Sigmoid colon (tissue), 6 donors: ENCODE measurements at regions not wholly inside any gene's neighbourhood (a gene's known extent, or its start where the extent isn't known, plus 50 kb on each side); places are given as distances from the start of the nearest gene placed in this dataset.

ENCODE experiments used
- DNase-seq: peaks from one replicate; pipeline ENCODE4 v3.0.0-alpha.2; 2019
- H3K27ac ChIP-seq, 4 donors: fragments of 200-600 bp; sonication (generic); one replicate each; pipeline ENCODE4 v1.5.1; 2016 to 2019; ENCODE audit warnings: mild to moderate bottlenecking in 1 of 4
- H3K27me3 ChIP-seq, 3 donors: fragments of 200-600 bp; sonication (generic); one replicate each; pipeline ENCODE4 v1.5.1; 2019; ENCODE audit warnings: mild to moderate bottlenecking in 1 of 3
- H3K36me3 ChIP-seq, 4 donors: fragments of 200-600 bp; sonication (generic); one replicate each; pipeline ENCODE4 v1.5.1; 2016 to 2019
- H3K4me1 ChIP-seq, 4 donors: fragments of 200-600 bp; sonication (generic); one replicate each; pipeline ENCODE4 v1.5.1; 2017 to 2019
- H3K4me3 ChIP-seq, 4 donors: fragments of 200-600 bp; sonication (generic); one replicate each; pipeline ENCODE4 v1.5.1; 2017 to 2019; ENCODE audit warnings: mild to moderate bottlenecking in 2 of 4, moderate library complexity in 1 of 4
- H3K9me3 ChIP-seq, 4 donors: fragments of 200-600 bp in 3 of 4; sonication (generic) in 3 of 4; one replicate each; pipeline versions ENCODE4 v1.5.1 to v1.6.1; 2013 to 2019
- EP300 ChIP-seq, 4 donors: sonication (generic); formaldehyde crosslinking; IDR thresholded peaks; one replicate each; pipeline ENCODE4 v1.6.1; 2017; ENCODE audit warnings: antibody characterized with exemption in 4 of 4
- POLR2A ChIP-seq, 2 donors: fragments of 450-650 bp; IDR thresholded peaks; one replicate each; pipeline ENCODE4 v1.6.1; 2016; ENCODE audit warnings: antibody characterized with exemption in 2 of 2, mild to moderate bottlenecking in 2 of 2, moderate library complexity in 2 of 2
- POLR2AphosphoS5 ChIP-seq, 4 donors: sonication (generic); formaldehyde crosslinking; IDR thresholded peaks; one replicate each; pipeline ENCODE4 v1.6.1; 2017; ENCODE audit warnings: antibody characterized with exemption in 4 of 4
- WGBS, 2 donors: extraction: QIAGEN DNeasy Blood & Tissue Kit; methylation state at CpG; one replicate each; pipeline ENCODE4 v1.1.7; 2013; 5-methylcytosine and 5-hydroxymethylcytosine counted together
- intact Hi-C: fragments of 100-400 bp; cut with DNase I; formaldehyde crosslinking; loops from one replicate; pipeline ENCODE4 v1.15.1; 2023
- TF ChIP-seq, protein P1 (sequence below), 4 experiments: fragments of 450-650 bp in 3 of 4; fragments of 200-600 bp in 1 of 4; IDR thresholded peaks; one replicate each; pipeline ENCODE4 v1.5.1; 2016 to 2019; ENCODE audit warnings: antibody characterized with exemption in 4 of 4, mild to moderate bottlenecking in 3 of 4, moderate library complexity in 2 of 4
- donor health status: healthy with polysubstance abuse.
- donor health status: healthy.

DNA sequence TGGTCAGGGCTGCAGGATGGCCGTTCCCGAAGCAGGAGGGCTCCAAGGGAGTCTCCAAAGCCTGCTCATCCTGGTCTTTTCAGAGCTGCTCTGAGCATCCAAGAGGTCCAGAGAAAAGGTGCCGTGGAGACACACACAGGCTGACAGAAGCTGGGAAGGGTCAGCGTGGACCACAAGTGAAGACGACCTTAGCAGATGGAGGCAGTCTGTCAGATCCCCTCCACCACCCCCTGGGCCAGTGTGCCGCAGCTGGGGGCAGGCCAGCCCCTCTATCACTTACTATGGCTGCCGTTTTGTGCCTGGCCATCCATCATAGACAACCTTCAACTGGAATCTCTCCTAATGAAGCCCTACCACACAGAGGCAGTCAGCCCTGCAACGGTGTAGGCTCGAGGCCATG is 335.1 kb upstream of the RGMA start:
- 81 to 88% methylated on average over 9 of the region's 9 CpGs for WGBS, 2 donors
- no peak overlapping the region for H3K4me3 ChIP-seq
- H3K27me3 ChIP-seq: no peaks in the 10 kb centered on the region
- H3K4me1 ChIP-seq: peaks cover 0 to 11% (median 3%) of the 10 kb centered on the region in 4 donors
- TF ChIP-seq EP300 (IDR thresholded peaks at IDR 0.05) (no peak), POLR2AphosphoS5 (IDR thresholded peaks at IDR 0.05) (no peak), POLR2A (IDR thresholded peaks at IDR 0.05) (no peak)
- TF ChIP-seq, protein P1, sequence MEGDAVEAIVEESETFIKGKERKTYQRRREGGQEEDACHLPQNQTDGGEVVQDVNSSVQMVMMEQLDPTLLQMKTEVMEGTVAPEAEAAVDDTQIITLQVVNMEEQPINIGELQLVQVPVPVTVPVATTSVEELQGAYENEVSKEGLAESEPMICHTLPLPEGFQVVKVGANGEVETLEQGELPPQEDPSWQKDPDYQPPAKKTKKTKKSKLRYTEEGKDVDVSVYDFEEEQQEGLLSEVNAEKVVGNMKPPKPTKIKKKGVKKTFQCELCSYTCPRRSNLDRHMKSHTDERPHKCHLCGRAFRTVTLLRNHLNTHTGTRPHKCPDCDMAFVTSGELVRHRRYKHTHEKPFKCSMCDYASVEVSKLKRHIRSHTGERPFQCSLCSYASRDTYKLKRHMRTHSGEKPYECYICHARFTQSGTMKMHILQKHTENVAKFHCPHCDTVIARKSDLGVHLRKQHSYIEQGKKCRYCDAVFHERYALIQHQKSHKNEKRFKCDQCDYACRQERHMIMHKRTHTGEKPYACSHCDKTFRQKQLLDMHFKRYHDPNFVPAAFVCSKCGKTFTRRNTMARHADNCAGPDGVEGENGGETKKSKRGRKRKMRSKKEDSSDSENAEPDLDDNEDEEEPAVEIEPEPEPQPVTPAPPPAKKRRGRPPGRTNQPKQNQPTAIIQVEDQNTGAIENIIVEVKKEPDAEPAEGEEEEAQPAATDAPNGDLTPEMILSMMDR (IDR thresholded peaks at IDR 0.05): no peak
- no peaks in the 10 kb centered on the region for H3K36me3 ChIP-seq
- no peaks in the 10 kb centered on the region for H3K9me3 ChIP-seq
- no peak for DNase-seq
- intact Hi-C loops: no loop called here
- H3K27ac ChIP-seq: no peak overlapping the region

DNA sequence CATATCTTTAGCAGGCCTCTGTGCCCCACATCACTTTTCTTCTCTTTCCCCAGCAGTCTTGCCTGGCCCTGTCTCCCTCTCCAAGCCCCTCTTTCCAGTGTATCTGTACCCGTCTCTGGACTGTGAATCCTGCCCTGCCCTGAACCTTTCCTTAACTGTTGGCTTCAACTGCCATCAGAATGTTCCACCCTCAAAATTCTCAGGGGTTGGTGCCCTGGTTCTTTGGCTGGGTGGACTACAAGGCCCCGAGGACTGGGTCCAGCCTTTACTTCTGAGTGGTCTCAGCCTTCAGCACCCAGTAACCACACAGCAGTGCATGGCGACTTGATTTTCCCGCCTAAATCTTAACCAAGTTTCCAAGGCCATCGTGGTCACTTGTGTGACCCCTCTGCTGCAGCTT is 333.5 kb upstream of the RGMA start:
- no peaks in the 10 kb centered on the region for H3K27me3 ChIP-seq
- H3K36me3 ChIP-seq: no peaks in the 10 kb centered on the region
- 88 to 92% methylated on average over 5 of the region's 5 CpGs for WGBS, 2 donors
- no peaks in the 10 kb centered on the region for H3K4me1 ChIP-seq
- no peak overlapping the region for H3K27ac ChIP-seq
- H3K9me3 ChIP-seq: no peaks in the 10 kb centered on the region
- TF ChIP-seq, protein P1 (IDR thresholded peaks at IDR 0.05): no peak
- no peak for TF ChIP-seq EP300 (IDR thresholded peaks at IDR 0.05)
- no peak for TF ChIP-seq POLR2A (IDR thresholded peaks at IDR 0.05)
- TF ChIP-seq POLR2AphosphoS5 (IDR thresholded peaks at IDR 0.05): no peak
- no peak for DNase-seq
- no peak overlapping the region for H3K4me3 ChIP-seq
- intact Hi-C loops: no loop called here

DNA sequence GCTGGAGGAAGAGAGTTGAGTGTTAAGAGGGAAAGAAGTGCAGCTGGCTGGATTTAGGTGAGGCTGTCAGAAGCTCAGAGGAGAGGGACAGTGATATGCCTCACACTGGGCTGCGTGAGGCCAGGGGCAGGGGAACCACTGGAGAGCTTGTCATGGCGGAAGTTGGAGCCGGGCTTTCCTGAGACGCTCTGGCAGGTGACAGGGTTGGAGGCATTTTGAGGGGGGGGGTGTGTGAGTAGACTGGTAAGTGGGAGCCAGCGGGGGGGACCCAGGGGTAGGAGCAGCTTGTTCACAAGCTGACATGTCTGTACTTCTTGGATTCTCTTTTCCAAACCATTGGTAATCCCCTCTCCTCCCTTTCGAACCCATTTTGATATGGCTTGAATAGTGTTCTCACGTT is 331.5 kb upstream of the RGMA start:
- H3K27ac ChIP-seq: no peak overlapping the region
- H3K9me3 ChIP-seq: no peaks in the 10 kb centered on the region
- no peaks in the 10 kb centered on the region for H3K27me3 ChIP-seq
- 82 to 92% methylated on average over 7 of the region's 7 CpGs for WGBS, 2 donors
- intact Hi-C loops: no loop called here
- H3K4me1 ChIP-seq: no peaks in the 10 kb centered on the region
- H3K4me3 ChIP-seq: no peak overlapping the region
- no peak for TF ChIP-seq EP300 (IDR thresholded peaks at IDR 0.05)
- H3K36me3 ChIP-seq: no peaks in the 10 kb centered on the region
- DNase-seq: no peak

DNA sequence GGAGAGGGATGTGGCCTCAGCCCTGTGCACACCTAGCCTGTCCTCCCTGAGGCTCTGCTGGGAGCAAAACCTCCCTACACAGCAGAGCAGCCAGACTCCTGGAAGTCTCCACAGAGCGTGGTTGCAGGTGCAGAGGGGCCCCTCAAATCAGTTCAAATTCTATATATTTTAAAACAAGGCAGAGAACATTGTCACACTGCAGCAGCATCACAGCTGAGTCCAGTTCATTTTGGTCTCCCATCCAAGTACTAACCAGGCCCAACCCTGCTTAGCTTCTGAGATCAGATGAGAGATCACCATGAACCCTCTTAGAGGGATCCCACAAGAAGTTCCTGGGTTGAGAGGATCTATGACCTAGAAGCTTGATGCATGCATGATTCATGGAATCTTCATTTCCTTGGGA is 331.0 kb upstream of the RGMA start:
- H3K36me3 ChIP-seq: no peaks in the 10 kb centered on the region
- WGBS, 2 donors: 64 to 70% methylated on average over 1 of the region's 1 CpG
- H3K4me3 ChIP-seq: no peak overlapping the region
- no peaks in the 10 kb centered on the region for H3K4me1 ChIP-seq
- no peak overlapping the region for H3K27ac ChIP-seq
- intact Hi-C loops: no loop called here
- H3K9me3 ChIP-seq: no peaks in the 10 kb centered on the region
- TF ChIP-seq POLR2AphosphoS5 (IDR thresholded peaks at IDR 0.05): no peak
- TF ChIP-seq POLR2A (IDR thresholded peaks at IDR 0.05): no peak
- TF ChIP-seq, protein P1 (IDR thresholded peaks at IDR 0.05): no peak
- TF ChIP-seq EP300 (IDR thresholded peaks at IDR 0.05): no peak
- no peaks in the 10 kb centered on the region for H3K27me3 ChIP-seq
- no peak for DNase-seq

DNA sequence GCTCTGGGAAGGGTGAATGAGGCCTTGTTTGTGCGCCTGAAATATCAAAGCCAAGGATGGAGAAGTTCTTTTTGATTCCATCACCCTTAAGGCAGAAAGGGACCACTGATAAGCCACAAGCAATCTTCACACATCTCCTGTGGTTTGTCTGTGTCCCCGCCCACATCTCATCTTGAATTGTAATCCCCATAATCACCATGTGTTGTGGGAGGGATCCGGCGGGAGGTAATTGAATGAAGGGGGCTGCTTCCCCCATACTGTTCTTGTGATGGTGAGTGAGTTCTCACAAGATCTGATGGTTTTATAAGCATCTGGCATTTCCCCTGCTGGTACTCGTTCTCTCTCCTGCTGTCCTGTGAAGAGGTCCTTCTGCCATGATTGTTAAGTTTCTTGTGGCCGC is 329.6 kb upstream of the RGMA start:
- intact Hi-C loops: no loop called here
- DNase-seq: no peak
- Histone ChIP-seq H3K27ac (no peak overlapping the region), H3K4me3 (no peak overlapping the region), H3K9me3 (no peaks in the 10 kb centered on the region), H3K4me1 (no peaks in the 10 kb centered on the region), H3K36me3 (no peaks in the 10 kb centered on the region), H3K27me3 (no peaks in the 10 kb centered on the region)
- 75 to 88% methylated on average over 6 of the region's 6 CpGs for WGBS, 2 donors
- TF ChIP-seq POLR2AphosphoS5 (IDR thresholded peaks at IDR 0.05) (no peak), POLR2A (IDR thresholded peaks at IDR 0.05) (no peak), EP300 (IDR thresholded peaks at IDR 0.05) (no peak)
- TF ChIP-seq, protein P1 (IDR thresholded peaks at IDR 0.05): no peak
